ENCODE measurements at regions not wholly inside any gene's neighbourhood (a gene's known extent, or its start where the extent isn't known, plus 50 kb on each side); places are given as distances from the start of the nearest gene placed in this dataset.
"Not testable (repeated sequence)": the region's sequence is repeated elsewhere in the genome, so short reads cannot be mapped to it uniquely, and the experiment has no call there.

DNA sequence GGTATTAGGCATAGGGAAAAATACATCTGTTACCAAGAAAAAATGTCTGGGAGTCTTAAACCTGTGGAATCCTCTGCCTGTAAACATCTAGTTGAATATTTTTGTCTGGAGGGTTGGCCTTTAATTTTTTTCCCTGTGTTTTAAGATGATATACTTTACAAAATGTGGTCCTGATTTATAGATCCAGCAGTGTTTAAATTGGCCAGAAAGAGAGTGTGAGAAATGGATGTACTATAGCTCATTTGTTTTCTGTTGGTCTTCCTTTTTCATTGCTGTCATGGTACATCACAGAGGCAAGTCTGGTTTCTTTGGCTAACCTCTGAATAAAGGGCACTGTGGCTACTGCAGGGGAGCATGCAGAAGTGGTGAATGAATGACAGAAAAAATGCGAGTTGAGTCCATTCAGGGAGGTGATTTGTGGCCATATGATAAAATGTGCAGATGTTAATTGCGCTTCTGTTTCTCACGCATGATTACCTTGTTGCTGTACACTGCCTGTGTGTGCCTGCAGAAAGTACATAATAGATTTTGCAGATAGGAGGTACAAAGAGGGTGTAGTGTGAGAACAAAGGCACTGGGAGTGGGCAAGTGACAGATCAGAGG is 150.0 kb downstream of the NFKBIZ start:
- no peak for DNase-seq

DNA sequence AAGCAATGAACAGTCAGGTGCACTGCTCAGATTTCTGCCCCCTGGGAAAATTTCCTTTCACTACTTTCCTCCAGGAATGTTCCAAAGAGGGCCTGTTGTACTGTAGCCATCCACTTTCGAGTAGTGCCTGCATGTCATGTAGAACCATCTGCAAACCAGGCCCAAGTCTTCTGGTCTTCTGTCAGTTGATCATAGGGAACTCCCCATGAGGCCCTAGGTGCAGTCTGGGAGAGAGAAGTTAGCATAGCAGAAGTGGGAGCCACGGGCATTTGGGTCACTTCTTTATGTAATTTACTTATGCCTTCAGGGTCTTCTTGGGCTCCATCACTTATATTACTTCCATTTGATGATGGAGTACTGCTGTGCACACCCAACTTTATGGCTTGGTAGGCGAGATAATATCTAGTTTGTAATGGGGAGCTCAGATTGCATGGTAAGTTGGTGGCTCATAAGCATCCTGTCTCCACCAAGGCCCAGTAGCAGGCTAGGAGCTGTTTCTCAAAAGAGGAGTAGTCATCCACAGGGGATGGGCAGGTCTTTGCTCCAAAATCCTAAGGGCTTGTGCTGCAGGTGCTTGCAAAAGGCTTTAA is 151.4 kb downstream of the NFKBIZ start:
- no peak for DNase-seq

- DNase-seq = no peak
These were observed 152.7 kb downstream of the NFKBIZ start for GRCh38 chr3:102002056-102002455.

- no peak for DNase-seq
These were observed 155.2 kb downstream of the NFKBIZ start for GRCh38 chr3:102004561-102004960.

DNA sequence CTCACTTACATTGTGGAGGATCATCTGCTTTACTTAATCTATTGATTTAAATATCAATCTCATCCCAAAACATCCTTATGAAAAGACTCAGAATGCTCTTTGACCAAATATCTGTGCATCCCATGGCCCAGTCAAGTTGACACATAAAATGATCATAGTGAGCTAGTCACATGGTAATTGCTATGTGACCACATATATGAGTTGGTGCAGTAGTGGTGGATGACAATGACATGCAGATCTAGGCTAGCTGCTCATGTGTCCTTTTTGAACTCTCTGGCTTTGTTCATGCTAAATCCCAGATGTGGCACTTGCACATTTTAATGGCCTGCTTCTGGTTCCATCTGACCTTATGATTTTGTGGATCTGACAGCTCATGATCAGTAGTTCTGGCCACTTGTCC is 156.2 kb downstream of the NFKBIZ start:
- no peak for DNase-seq

DNA sequence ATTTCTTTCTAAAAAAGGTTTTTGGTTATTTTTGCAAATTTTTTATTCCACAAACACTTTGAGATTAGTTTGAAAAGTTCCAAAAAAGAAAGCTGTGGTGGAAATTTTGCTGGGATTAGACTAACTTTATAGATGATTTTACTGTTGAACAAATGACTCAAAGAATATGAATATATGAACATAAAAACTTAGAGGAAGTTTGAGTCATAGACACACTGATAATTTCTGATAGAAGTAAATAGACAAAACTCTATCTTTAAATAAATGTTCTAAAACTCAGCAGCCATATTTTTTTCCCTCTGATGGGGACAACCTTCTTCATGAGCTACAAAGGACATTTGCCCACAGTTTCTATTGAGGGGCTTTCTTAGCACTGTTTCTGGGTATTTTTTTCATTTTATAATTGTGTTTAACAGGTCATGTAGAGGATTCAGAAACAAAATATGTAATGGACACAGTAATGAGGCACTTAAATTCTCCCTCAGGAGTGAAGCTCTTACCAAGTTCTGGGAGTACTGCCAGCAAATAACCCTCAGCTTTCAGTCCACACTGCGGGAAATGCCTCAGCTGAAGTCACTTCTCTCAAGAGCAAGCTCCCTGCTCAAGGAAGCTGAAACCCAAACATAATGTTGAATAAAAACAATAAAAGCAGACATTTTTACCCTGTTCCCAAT is 157.6 kb downstream of the NFKBIZ start:
- DNase-seq = no peak

DNA sequence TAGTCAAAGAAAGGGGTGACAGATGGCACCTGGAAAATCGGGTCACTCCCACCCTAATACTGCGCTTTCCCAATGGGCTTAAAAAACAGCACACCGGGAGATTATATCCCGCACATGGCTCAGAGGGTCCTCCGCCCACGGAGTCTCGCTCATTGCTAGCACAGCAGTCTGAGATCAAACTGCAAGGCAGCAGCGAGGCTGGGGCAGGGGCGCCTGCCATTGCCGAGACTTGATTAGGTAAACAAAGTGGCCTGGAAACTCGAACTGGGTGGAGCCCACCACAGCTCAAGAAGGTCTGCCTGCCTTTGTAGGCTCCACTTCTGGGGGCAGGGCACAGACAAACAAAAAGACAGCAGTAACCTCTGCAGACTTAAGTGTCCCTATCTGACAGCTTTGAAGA is 159.1 kb downstream of the NFKBIZ start:
- not testable (repeated sequence) for DNase-seq

GRCh38 chr3:102016417-102016816 is 167.1 kb downstream of the NFKBIZ start:
- no peak for DNase-seq

- DNase-seq = no peak
These were observed 168.5 kb downstream of the NFKBIZ start for GRCh38 chr3:102017784-102018183.

GRCh38 chr3:102018551-102018950 is 169.2 kb downstream of the NFKBIZ start:
- no peak for DNase-seq

DNA sequence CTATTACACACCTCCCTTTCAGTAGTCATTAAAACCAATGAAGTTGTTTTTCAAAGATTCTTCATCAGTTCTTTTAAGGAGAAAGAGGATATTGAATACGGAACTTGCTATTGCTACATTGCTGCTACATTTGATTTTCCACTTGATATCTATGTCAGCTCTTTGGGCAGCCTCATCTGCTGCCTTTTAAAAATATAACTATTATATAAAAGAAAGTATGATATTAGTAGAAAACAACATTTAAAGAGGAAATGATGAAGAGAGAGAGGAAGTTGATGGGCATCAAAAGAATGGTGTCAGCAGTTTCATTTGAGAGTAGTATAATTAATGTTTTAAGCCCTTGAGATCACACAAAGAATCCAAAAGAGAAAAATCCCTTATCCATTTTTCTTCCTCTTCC is 171.4 kb downstream of the NFKBIZ start:
- no peak for DNase-seq

- DNase-seq = no peak
These were observed 175.1 kb downstream of the NFKBIZ start for GRCh38 chr3:102024270-102024904.

GRCh38 chr3:102025606-102026270 is 176.4 kb downstream of the NFKBIZ start:
- DNase-seq = no peak

GRCh38 chr3:102026656-102027055 is 177.3 kb downstream of the NFKBIZ start:
- no peak for DNase-seq

DNA sequence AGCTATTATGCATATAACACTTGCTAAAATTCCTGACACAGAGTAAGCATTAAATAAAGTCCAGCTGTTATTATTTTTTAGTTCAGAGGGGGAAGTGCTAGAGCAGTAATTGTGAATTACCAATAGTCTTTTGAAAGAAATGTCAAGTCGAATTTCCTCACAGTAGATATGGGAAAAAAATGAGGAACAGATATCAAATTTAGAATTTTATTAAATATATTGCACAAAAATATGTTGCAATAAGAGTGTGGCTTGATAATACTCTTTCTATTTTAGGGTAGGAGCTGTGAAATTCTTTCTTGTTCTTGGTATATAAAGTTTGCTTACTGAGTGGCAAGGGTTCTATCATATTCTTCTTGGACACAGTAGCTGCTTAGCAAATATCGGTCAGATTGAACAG is 181.3 kb downstream of the NFKBIZ start:
- no peak for DNase-seq

DNA sequence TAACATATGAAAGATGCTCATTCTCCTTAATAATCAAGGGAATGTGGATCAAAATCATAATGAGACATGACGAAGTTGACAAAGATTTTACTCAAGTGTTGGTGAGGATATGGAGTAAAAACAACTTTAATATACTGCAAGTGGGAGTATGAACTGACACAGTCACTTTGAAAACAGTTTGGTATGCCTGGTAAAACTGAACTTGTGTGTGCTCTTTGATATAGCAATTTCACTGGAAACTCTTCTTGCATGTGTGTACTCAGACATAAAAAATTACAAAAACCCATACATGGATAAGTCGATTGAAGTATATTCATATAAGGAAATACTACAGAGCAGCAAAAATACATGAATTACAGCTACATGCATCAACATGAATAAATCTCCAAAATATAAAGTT is 182.5 kb downstream of the NFKBIZ start:
- no peak for DNase-seq

DNA sequence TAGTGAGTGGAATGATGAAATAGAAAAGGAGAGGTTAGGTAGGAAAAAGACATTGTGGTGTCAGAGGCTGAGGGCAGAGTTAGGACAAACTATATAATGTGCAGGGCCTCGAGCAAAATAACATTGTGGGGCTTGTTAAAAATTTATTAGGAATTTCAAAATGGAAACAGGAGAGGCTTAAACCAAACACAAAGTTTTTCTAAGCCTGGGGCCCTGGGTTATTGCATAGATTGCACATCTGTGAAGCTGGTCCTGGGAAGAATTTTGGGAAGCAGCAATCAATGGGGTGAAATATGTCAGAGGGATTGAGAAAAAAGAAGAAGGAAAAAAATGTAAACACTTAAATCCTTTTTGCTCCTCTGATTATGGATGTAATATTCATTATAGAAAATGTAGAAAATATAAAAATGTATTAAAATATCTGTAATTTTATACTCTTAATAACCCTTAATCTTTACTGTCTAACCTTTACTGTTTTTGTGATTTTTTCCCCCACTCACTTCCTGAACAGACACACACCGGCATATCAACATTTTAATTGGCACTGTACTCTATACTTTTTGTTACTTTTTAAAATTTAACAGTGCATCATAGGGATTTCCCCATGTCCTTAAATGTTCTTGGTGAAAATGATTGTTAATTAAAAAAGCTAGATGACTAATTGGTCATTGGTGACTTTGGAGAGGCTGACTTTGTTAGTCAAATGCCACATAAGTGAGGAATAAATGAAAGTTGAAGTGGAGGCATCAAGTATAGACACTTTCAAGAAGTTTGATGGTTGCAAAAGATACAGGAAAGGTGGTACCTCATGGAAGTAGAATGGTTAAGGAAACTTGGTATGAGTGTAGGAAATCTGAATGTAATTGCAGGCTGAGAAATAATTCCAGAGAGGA is 183.4 kb downstream of the NFKBIZ start:
- no peak for DNase-seq

DNA sequence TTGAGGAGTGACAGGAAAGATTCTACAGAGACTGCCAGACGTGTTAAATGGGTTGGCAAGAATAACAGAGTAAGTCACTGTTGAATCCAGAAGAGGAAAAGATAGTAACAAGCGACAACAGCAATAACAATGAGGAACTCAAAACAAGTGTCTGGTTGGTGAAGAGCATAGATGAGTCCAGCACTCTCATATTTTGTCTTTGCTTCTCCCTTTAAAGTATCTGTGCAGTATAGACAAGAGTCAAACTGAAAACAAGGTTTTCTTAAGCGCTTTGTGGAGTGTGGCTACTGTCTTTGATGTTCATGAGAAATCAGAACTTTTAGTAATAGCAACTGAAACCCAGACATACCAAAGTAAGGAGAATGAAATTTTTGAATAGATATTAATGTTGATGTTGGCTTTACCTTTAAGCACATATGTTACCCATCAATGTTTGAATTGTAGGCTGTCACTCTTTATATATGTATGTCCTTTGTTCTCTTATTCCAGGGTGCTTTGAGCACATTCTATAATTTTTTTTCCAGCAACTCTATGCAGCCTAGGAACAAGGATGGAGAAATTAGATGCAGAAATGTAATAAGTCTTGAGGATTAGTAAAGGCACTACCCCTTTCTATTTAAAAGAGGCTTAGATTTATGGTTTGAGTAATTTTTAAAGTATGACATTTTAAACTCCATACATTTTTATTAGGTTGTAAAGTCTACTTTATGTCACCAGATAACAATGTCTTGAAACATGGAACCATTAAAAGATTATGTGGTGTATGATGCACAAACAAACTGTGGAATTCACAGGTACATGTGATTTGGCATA is 185.5 kb downstream of the NFKBIZ start:
- DNase-seq = no peak

DNA sequence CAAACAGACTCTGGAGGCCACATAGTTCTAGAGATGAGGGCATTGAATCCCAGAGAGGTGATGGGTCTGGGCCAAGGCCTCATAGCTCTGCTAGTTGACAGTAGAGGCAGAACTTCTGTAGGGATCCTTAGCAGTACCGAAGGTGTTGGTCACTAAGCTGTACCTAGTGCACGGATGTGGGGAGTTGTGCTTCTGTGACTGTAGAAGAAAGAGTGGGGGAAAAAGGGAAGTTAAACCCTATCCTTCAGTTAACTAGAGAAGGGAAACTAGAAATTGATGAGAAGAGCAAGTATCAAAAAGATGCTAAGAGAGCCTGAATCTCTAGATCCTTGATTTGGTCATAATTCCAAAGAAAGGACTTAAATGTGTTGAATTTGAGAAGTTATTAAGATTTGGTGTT is 186.7 kb downstream of the NFKBIZ start:
- no peak for DNase-seq

- no peak for DNase-seq
These were observed 187.2 kb downstream of the NFKBIZ start for GRCh38 chr3:102036472-102036871.

GRCh38 chr3:102037209-102037608 is 187.9 kb downstream of the NFKBIZ start:
- no peak for DNase-seq

DNA sequence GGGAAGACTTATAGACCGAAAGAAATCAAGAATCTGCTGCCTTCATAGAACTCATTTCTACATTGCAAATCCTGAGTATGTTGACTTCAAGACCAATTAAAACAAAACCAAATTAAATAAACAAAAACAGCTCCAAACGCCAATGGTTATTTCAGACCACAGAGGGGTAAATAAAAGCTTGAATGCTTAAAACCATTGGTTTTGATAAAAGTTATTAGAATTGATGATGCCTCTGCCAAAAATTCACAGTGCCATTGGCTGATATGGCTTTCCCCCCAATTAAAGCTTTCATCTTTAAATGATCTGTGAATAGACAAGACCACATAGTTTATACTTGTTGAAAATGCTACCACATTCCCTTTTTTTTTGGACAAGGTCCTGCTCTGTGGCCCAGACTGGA is 188.5 kb downstream of the NFKBIZ start:
- DNase-seq = no peak

Measured in SIG-M5 (cell line).